ENCODE measurements at regions not wholly inside any gene's neighbourhood (a gene's known extent, or its start where the extent isn't known, plus 50 kb on each side); places are given as distances from the start of the nearest gene placed in this dataset.

DNA sequence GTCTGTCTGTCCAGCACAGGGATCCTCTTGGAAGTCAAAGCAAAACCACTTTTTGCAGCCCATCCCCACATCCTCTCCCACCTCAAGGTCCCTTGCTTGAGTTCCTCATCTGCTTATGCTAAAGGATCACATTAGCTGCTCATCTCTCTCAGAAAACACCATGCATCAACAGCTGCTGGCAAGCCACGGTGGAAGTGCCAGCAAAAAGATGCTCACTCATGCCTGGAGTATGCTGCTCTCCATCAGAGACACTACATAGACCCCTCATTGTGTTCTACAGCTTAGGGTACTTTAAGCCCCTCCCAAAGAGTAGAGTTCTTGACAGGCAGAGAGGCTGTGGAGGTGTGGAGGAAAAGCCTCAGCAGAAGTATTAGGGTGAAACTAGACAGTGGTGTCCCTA is 94.6 kb upstream of the COL8A1 start:
- DNase-seq (ENCODE audit: low read depth in 2 of 3, low spot score in 2 of 3), result no peak

- DNase-seq (ENCODE audit: low read depth in 2 of 3, low spot score in 2 of 3), result no peak
These were observed 95.5 kb upstream of the COL8A1 start for GRCh38 chr3:99542767-99543518.

- no peak for DNase-seq (ENCODE audit: low read depth in 2 of 3, low spot score in 2 of 3)
These were observed 97.2 kb upstream of the COL8A1 start for GRCh38 chr3:99541181-99541580.

DNA sequence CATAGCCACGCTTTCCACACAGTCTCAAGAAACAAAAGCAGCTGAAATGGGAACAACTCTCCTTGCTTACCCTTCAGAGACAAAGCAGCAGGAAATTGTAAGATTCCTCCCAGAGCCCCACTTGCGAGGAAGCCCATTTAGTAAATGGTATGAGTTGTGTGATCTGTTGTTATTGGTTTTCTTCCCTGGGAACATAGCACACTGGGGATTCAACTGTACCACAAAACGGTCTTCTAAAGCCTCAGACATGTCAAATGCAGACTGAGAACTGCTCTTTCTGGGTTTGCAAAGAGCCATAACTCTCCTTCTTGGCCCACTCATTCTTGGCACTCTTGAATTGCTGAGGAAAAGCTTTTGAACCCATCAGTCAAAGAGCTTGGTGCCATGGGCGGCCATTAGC is 101.0 kb upstream of the COL8A1 start:
- DNase-seq (ENCODE audit: low read depth in 2 of 3, low spot score in 2 of 3), result no peak

- no peak for DNase-seq (ENCODE audit: low read depth in 2 of 3, low spot score in 2 of 3)
These were observed 101.7 kb upstream of the COL8A1 start for GRCh38 chr3:99536555-99537314.

- no peak for DNase-seq (ENCODE audit: low read depth in 2 of 3, low spot score in 2 of 3)
These were observed 103.3 kb upstream of the COL8A1 start for GRCh38 chr3:99534951-99535704.

- DNase-seq (ENCODE audit: low read depth in 2 of 3, low spot score in 2 of 3), result peak in 2 of 3 donors; percentile 17 to 20
These were observed 106.1 kb upstream of the COL8A1 start for GRCh38 chr3:99532246-99532645.

GRCh38 chr3:99529265-99529664 is 109.1 kb upstream of the COL8A1 start:
- DNase-seq (ENCODE audit: low read depth in 2 of 3, low spot score in 2 of 3), result no peak

DNA sequence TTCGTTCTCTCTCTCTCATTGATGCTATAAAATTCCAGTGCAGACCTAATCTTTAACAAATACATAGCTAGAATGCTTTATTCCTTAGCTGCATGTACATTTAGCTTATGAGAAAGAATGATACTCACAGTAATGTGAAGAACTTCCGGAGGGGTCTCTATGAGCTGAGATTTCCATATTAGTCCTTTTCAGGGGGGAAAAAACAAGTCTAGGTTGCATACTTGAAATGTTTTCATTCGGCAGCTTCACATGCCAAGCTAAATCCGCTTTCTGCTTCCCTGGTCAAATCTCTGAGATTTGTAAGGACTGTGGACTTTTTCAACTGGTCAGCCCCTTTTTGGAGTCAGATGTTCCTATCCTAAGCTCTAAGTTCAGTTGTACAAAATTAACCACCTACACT is 111.5 kb upstream of the COL8A1 start:
- DNase-seq (ENCODE audit: low read depth in 2 of 3, low spot score in 2 of 3), result no peak

GRCh38 chr3:99524559-99524958 is 113.8 kb upstream of the COL8A1 start:
- no peak for DNase-seq (ENCODE audit: low read depth in 2 of 3, low spot score in 2 of 3)

DNA sequence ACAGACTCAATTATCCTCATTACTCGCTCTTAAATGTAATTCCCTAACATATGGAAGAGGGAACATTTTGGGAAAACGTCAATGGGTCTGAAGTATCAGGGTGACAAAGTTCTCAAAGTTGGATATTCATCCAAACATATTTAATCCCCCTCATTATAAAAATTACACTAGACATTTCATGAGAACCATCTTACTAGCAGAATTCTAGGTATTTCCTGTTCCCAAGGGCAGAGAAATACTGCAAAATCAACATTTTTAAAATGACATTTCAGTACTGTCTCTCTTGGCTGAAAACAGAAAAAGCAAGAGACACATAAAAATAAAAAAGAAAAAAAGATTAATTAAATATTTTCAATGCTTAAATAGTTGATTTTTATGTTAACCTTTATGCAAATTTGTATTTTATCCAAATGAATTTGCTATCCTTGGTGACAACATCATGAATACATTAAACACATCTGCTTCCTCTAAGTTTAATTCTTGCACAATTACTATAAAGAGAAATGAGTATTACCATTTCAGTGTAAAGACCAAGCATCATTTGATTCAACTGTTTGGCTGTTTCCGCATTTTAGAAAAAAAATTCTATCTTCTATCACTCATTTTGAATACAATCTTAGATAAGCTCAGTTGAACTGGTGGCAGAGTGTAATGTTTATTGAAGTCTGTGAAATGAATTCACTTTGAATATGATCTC is 114.8 kb upstream of the COL8A1 start:
- no peak for DNase-seq (ENCODE audit: low read depth in 2 of 3, low spot score in 2 of 3)

DNA sequence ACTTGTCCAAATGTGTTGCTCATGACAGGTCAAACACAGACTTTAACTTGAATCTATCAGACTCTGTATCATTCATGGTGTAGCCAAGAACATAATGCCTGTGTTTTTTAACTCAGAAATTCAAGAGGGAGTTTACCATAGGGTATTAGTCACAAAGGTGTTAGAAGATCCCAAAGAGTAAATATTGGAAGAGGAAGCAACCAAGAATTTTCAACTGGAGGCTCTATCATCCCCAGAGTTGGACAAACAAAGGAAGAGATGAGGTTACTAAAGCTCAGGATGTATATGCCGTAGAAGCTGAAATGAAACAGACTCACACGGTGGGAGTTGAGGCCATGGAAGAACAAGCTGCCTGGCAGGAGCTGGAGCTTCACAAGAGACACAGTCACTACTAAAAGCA is 116.2 kb upstream of the COL8A1 start:
- DNase-seq (ENCODE audit: low read depth in 2 of 3, low spot score in 2 of 3), result no peak

DNA sequence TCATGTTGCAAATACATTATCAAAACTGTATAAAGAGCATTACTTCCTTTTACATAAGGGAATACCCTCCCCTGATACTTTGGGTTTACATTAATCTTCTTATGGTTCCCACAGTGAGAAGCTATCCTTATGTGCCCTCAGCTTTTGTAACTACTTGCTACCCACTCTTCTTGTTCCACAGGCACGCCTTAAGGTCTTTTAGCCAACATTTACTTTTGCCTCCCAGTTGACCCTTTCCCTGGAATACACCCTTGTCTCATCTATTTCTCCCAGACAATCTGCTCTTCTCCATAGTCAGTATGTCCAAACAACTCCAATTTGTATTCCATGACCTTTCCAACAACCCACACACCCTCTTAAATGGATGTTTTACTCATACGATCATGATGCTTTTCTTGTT is 116.8 kb upstream of the COL8A1 start:
- no peak for DNase-seq (ENCODE audit: low read depth in 2 of 3, low spot score in 2 of 3)

GRCh38 chr3:99520513-99520912 is 117.9 kb upstream of the COL8A1 start:
- no peak for DNase-seq (ENCODE audit: low read depth in 2 of 3, low spot score in 2 of 3)

- DNase-seq (ENCODE audit: low read depth in 2 of 3, low spot score in 2 of 3), result no peak
These were observed 121.5 kb upstream of the COL8A1 start for GRCh38 chr3:99516936-99517335.

- no peak for DNase-seq (ENCODE audit: low read depth in 2 of 3, low spot score in 2 of 3)
These were observed 122.5 kb upstream of the COL8A1 start for GRCh38 chr3:99515891-99516290.

GRCh38 chr3:99509224-99509623 is 129.2 kb upstream of the COL8A1 start:
- no peak for DNase-seq (ENCODE audit: low read depth in 2 of 3, low spot score in 2 of 3)

DNA sequence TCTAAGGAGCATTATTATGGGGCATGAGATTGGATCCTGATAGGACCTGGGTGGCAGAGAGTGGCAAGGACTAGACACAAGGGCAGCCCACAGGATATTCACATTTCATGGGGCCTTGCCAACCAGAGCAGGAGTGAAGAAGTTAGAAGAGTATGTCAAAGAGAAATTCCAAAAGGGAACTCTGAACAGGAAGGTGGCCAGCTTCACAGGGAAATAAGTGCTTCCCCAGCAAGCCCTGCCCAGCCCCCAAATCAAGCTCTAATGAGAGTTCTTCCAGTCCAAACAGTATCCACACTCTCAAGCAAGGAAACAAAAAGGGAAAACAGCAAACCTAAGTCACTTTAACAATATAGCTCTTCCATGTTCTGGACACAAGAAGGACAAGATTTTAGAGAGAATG is 130.2 kb upstream of the COL8A1 start:
- DNase-seq (ENCODE audit: low read depth in 2 of 3, low spot score in 2 of 3), result no peak

GRCh38 chr3:99505646-99506269 is 132.6 kb upstream of the COL8A1 start:
- DNase-seq (ENCODE audit: low read depth in 2 of 3, low spot score in 2 of 3), result peak in 2 of 3 donors; percentile 78 to 80

DNA sequence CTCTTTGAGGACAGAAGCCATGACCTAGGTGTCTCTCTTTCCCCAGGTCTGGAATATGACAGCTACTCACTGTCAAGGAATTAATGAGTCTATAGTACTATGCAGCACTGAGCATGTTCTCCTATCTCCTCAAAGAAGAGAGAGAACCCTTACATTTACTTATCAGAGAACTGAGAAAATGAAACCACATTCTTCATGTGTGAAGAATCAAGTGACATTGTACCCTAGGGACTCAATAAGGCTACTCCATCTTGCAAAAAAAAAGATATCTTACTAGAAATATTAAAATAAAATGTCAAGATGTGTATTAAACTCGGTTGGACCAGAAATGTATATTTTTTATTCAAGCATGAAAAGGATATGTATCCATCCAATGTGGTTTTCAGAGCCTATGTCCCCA is 133.2 kb upstream of the COL8A1 start:
- no peak for DNase-seq (ENCODE audit: low read depth in 2 of 3, low spot score in 2 of 3)

- DNase-seq (ENCODE audit: low read depth in 2 of 3, low spot score in 2 of 3), result no peak
These were observed 134.1 kb upstream of the COL8A1 start for GRCh38 chr3:99504258-99504657.

Data from hematopoietic multipotent progenitor cell (in vitro differentiated cells).